GM12878 (cell line): ENCODE measurements at regions not wholly inside any gene's neighbourhood (a gene's known extent, or its start where the extent isn't known, plus 50 kb on each side); places are given as distances from the start of the nearest gene placed in this dataset.
A peak's percentile ranks its signal among the peaks of the same experiment; 100 is the strongest.

ENCODE experiments used
- ATAC-seq: fragments of 200-7000 bp; cut with Tn5 transposase; 3 replicates; pipeline ENCODE4 v1.9.1; 2020; ENCODE audit warnings: mild to moderate bottlenecking, moderate library complexity
- BruUV-seq: library from RNA; stranded (reverse); fragments of 400-500 nt; replicated peaks from 2 replicates; lab custom pipeline; 2021; lab: Mats Ljungman, UMichigan
- CTCF ChIA-PET: fragments of 300-600 bp; sonication (Branson Sonifier 250); formaldehyde crosslinking; extraction: SDS; loops from one replicate; lab custom pipeline; 2021; ENCODE audit warnings: inconsistent platforms; lab: Yijun Ruan, JAX
- POLR2A ChIA-PET: fragments of 350-600 bp; formaldehyde crosslinking; extraction: SDS; loops from one replicate; lab custom pipeline; 2021; ENCODE audit warnings: inconsistent platforms; lab: Charles Lee
- RAD21 ChIA-PET: fragments of 300-600 bp; sonication (Branson Sonifier 250); formaldehyde crosslinking; loops from one replicate; lab custom pipeline; 2023; ENCODE audit warnings: antibody characterized with exemption; ENCODE audit not compliant: unreplicated experiment; lab: Charles Lee
- SMC1A ChIA-PET: fragments of 300-600 bp; sonication (Branson Sonifier 250); formaldehyde crosslinking; loops from one replicate; lab custom pipeline; 2023; ENCODE audit not compliant: unreplicated experiment, uncharacterized antibody; lab: Charles Lee
- DNase-seq: peaks from one replicate; pipeline ENCODE4 v3.0.0-alpha.2; 2011; ENCODE audit warnings: low read depth, low spot score
- FAIRE-seq: peaks from 3 replicates; lab custom pipeline; 2011; peaks lifted over from hg19 to GRCh38; lab: Jason Lieb, UNC
- H2AFZ ChIP-seq: 2 replicates; pipeline ENCODE4 v1.6.0; 2011; ENCODE audit warnings: low read depth, low read length, control low read depth; ENCODE audit not compliant: control insufficient read depth
- H3K27ac ChIP-seq: 2 replicates; pipeline ENCODE4 v1.5.1; 2011; ENCODE audit warnings: control low read depth; ENCODE audit not compliant: control insufficient read depth, insufficient read depth
- H3K27me3 ChIP-seq, 2 experiments: replicated peaks in 1 of 2; 2 replicates each; pipeline versions ENCODE4 v1.6.0 to v1.6.1; 2011; ENCODE audit warnings: low read length in 1 of 2; ENCODE audit not compliant: control insufficient read depth in 2 of 2, insufficient read depth in 2 of 2
- H3K36me3 ChIP-seq, 2 experiments: 2 replicates each; pipeline ENCODE4 v1.5.1; 2011; ENCODE audit warnings: low read length in 1 of 2; ENCODE audit not compliant: control insufficient read depth in 2 of 2, insufficient read depth in 2 of 2
- H3K4me1 ChIP-seq: 2 replicates; pipeline ENCODE4 v1.6.1; 2011; ENCODE audit warnings: mild to moderate bottlenecking, low read length, moderate library complexity, mixed read lengths; ENCODE audit not compliant: control insufficient read depth, insufficient read depth
- H3K4me2 ChIP-seq: 2 replicates; pipeline ENCODE4 v1.6.0; 2011; ENCODE audit warnings: control low read depth; ENCODE audit not compliant: control insufficient read depth, insufficient read depth
- H3K4me3 ChIP-seq: fragments of 200-600 bp; sonication (generic); 2 replicates; pipeline ENCODE4 v1.5.1; 2016
- H3K79me2 ChIP-seq: 2 replicates; pipeline ENCODE4 v1.6.0; 2011; ENCODE audit warnings: low read length; ENCODE audit not compliant: control insufficient read depth, insufficient read depth
- H3K9ac ChIP-seq: 2 replicates; pipeline ENCODE4 v1.8.0; 2011; ENCODE audit warnings: low read length, control low read depth, mixed read lengths; ENCODE audit not compliant: control insufficient read depth, insufficient read depth
- H3K9me3 ChIP-seq: replicated peaks from 3 replicates; pipeline ENCODE4 v1.5.1; 2011; ENCODE audit warnings: mild to moderate bottlenecking, low read length; ENCODE audit not compliant: control insufficient read depth, insufficient read depth
- H4K20me1 ChIP-seq: 2 replicates; pipeline ENCODE4 v1.6.0; 2011; ENCODE audit not compliant: control insufficient read depth, insufficient read depth
- MTA3 ChIP-seq: IDR thresholded peaks from 2 replicates; pipeline ENCODE4 v1.6.1; 2012; ENCODE audit warnings: low read length, inconsistent platforms, borderline replicate concordance
- WGBS: methylation state at CpG from one replicate; pipeline ENCODE4 v1.1.6; 2016; ENCODE audit warnings: low lambda C conversion rate; ENCODE audit not compliant: insufficient replicate concordance, insufficient coverage; ENCODE audit errors: missing lambda C conversion rate; 5-methylcytosine and 5-hydroxymethylcytosine counted together
- in situ Hi-C: fragments of 300-500 bp; cut with MboI; formaldehyde crosslinking; loops from 9 replicates; pipeline ENCODE4 v1.14.3; 2018; ENCODE audit warnings: mixed read lengths
- intact Hi-C: fragments of 100-400 bp; cut with micrococcal nuclease; formaldehyde crosslinking; loops from one replicate; pipeline ENCODE4 v1.14.2; 2022; ENCODE audit not compliant: unreplicated experiment
- TF ChIP-seq, protein P1 (sequence below): fragments of 450-650 bp; IDR thresholded peaks from 2 replicates; pipeline ENCODE4 v1.6.1; 2017; ENCODE audit warnings: mild to moderate bottlenecking, moderate library complexity

DNA sequence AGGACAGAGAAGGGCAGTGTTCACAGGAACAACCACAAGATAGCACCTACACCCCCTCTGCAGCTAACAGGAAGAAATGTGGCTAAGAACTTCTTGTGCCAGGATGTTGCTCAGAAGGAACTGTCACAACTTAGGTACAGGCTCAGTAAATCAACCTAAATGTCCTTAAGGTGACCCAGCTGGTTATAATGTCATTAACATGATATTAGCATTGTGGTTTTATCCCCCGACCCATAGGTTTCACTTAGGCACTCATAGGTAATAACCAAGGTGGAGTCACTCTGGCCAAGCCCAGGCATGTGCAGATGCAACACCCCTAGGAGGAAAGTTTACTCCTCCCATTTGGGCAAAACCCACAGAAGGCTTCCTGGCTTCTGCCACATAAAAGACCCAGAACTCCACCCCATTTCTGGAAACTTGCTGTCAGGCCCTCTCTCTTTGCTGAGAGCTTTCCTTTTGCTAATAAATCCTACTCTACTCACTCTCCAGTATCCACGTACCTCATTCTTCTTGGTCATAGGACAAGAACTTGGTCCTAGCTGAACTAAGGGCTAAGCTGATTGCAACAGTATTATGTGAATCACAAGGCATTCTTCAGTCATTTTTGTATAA is 951.3 kb downstream of the SLITRK5 start:
- RAD21 ChIA-PET, result no interaction called here
- no TSS peak for BruUV-seq
- no peaks in the 10 kb centered on the region for H3K36me3 ChIP-seq
- H2AFZ ChIP-seq, result no peak overlapping the region
- DNase-seq (no peak), FAIRE-seq (no peak), ATAC-seq (peak; percentile 46)
- 16% methylated on average over 2 of the region's 2 CpGs for WGBS
- no peaks in the 10 kb centered on the region for H3K79me2 ChIP-seq
- no peaks in the 10 kb centered on the region for H3K27me3 ChIP-seq
- intact Hi-C loops (no loop called here), in situ Hi-C loops (no loop called here)
- POLR2A ChIA-PET, result no interaction called here
- TF ChIP-seq, protein P1, sequence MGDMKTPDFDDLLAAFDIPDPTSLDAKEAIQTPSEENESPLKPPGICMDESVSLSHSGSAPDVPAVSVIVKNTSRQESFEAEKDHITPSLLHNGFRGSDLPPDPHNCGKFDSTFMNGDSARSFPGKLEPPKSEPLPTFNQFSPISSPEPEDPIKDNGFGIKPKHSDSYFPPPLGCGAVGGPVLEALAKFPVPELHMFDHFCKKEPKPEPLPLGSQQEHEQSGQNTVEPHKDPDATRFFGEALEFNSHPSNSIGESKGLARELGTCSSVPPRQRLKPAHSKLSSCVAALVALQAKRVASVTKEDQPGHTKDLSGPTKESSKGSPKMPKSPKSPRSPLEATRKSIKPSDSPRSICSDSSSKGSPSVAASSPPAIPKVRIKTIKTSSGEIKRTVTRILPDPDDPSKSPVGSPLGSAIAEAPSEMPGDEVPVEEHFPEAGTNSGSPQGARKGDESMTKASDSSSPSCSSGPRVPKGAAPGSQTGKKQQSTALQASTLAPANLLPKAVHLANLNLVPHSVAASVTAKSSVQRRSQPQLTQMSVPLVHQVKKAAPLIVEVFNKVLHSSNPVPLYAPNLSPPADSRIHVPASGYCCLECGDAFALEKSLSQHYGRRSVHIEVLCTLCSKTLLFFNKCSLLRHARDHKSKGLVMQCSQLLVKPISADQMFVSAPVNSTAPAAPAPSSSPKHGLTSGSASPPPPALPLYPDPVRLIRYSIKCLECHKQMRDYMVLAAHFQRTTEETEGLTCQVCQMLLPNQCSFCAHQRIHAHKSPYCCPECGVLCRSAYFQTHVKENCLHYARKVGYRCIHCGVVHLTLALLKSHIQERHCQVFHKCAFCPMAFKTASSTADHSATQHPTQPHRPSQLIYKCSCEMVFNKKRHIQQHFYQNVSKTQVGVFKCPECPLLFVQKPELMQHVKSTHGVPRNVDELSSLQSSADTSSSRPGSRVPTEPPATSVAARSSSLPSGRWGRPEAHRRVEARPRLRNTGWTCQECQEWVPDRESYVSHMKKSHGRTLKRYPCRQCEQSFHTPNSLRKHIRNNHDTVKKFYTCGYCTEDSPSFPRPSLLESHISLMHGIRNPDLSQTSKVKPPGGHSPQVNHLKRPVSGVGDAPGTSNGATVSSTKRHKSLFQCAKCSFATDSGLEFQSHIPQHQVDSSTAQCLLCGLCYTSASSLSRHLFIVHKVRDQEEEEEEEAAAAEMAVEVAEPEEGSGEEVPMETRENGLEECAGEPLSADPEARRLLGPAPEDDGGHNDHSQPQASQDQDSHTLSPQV, result peak; percentile 65; the same call in 1 of the 2 replicates
- no peak for TF ChIP-seq MTA3
- H3K4me2 ChIP-seq, result no peak overlapping the region
- no peaks in the 10 kb centered on the region for H4K20me1 ChIP-seq
- no peak overlapping the region for H3K9ac ChIP-seq
- no peaks in the 10 kb centered on the region for H3K4me1 ChIP-seq
- CTCF ChIA-PET, result no interaction called here
- H3K27ac ChIP-seq, result no peak overlapping the region
- no peak overlapping the region for H3K4me3 ChIP-seq
- no peaks in the 10 kb centered on the region; the same call in 2 of the 3 replicates for H3K9me3 ChIP-seq
- SMC1A ChIA-PET, result interaction anchor here (1.0 kb wide), 3 partner anchors 18 to 39 kb away, joined by 3 to 4 read pairs (median 3); no protein-coding TSS in a partner anchor
